A549 (cell line): ENCODE measurements at regions not wholly inside any gene's neighbourhood (a gene's known extent, or its start where the extent isn't known, plus 50 kb on each side); places are given as distances from the start of the nearest gene placed in this dataset.

Source experiments
- ATAC-seq, 2 experiments: fragments of 200-7000 bp in 1 of 2; fragments of >200 bp in 1 of 2; cut with Nextera tagmentation in 1 of 2; cut with Tn5 transposase in 1 of 2; 3 replicates each; pipeline versions ENCODE4 v1.8.0 to v1.9.1; 2018 to 2020; ENCODE audit warnings: mild to moderate bottlenecking in 1 of 2, moderate library complexity in 1 of 2
- CTCF ChIA-PET: fragments of 300-600 bp; sonication (Branson Sonifier 250); formaldehyde crosslinking; extraction: SDS; loops from one replicate; lab custom pipeline; 2021; ENCODE audit warnings: antibody characterized with exemption, inconsistent platforms; lab: Yijun Ruan, JAX
- POLR2A ChIA-PET: fragments of 350-600 bp; formaldehyde crosslinking; extraction: SDS; loops from one replicate; lab custom pipeline; 2021; ENCODE audit warnings: antibody characterized with exemption, inconsistent platforms; lab: Yijun Ruan, JAX
- DNase-seq, 2 experiments: peaks; one replicate each; pipeline versions ENCODE4 v3.0.0 to v3.0.0-alpha.2; 2011 to 2016; ENCODE audit warnings: low read depth in 1 of 2, low spot score in 1 of 2
- FAIRE-seq: peaks from 2 replicates; lab custom pipeline; 2011; peaks lifted over from hg19 to GRCh38; lab: Jason Lieb, UNC
- H3K27ac ChIP-seq, 2 experiments: fragments of >200 bp; sonication (Bioruptor Twin); formaldehyde crosslinking; 3 replicates each; pipeline ENCODE4 v1.5.1; 2016 to 2017
- H3K4me1 ChIP-seq: fragments of >200 bp; sonication (Bioruptor Twin); formaldehyde crosslinking; 3 replicates; pipeline ENCODE4 v1.6.1; 2016
- H3K4me2 ChIP-seq: fragments of >200 bp; sonication (Bioruptor Twin); formaldehyde crosslinking; 3 replicates; pipeline ENCODE4 v1.6.1; 2016
- H3K4me3 ChIP-seq: fragments of >200 bp; sonication (Bioruptor Twin); formaldehyde crosslinking; 3 replicates; pipeline ENCODE4 v1.5.1; 2016
- H3K9me3 ChIP-seq: fragments of >200 bp; sonication (Bioruptor Twin); formaldehyde crosslinking; 3 replicates; pipeline ENCODE4 v1.6.1; 2016
- EHF ChIP-seq: fragments of 250-450 bp; sonication (Bioruptor Pico); IDR thresholded peaks from 2 replicates; pipeline ENCODE4 v1.5.0; 2020; ENCODE audit warnings: mild to moderate bottlenecking
- HOXA7 ChIP-seq: fragments of 250-450 bp; sonication (Bioruptor Pico); IDR thresholded peaks from 2 replicates; pipeline ENCODE4 v1.5.0; 2020; ENCODE audit warnings: mild to moderate bottlenecking, moderate library complexity
- JUN ChIP-seq, 2 experiments: fragments of >200 bp; sonication (Bioruptor Twin); formaldehyde crosslinking; IDR thresholded peaks; 2 replicates in 1 of 2; 3 replicates in 1 of 2; pipeline ENCODE4 v1.6.1; 2016 to 2017
- PHF8 ChIP-seq: fragments of 200-600 bp; sonication (generic); IDR thresholded peaks from 2 replicates; pipeline ENCODE4 v1.6.1; 2016; ENCODE audit warnings: low read depth, mild to moderate bottlenecking, antibody characterized with exemption, moderate library complexity, borderline replicate concordance
- POLR2A ChIP-seq: IDR thresholded peaks from 2 replicates; pipeline ENCODE4 v1.6.1; 2012; ENCODE audit warnings: mild to moderate bottlenecking, low read length
- POLR2AphosphoS2 ChIP-seq: conservative IDR thresholded peaks from 2 replicates; pipeline ENCODE4 v1.6.1; 2012; ENCODE audit warnings: low read length, improper control_type of control experiment, inconsistent platforms
- RFX5 ChIP-seq: fragments of 450-650 bp; IDR thresholded peaks from 2 replicates; pipeline ENCODE4 v1.7.1; 2014; ENCODE audit warnings: antibody characterized with exemption, mild to moderate bottlenecking, moderate library complexity
- ZNF302 ChIP-seq: fragments of 250-450 bp; sonication (Bioruptor Pico); IDR thresholded peaks from 2 replicates; pipeline ENCODE4 v1.9.0; 2021; ENCODE audit warnings: inconsistent platforms, mild to moderate bottlenecking, moderate library complexity
- ZSCAN20 ChIP-seq: fragments of 250-450 bp; sonication (Bioruptor Pico); IDR thresholded peaks from 2 replicates; pipeline ENCODE4 v1.8.0; 2022; ENCODE audit warnings: mild to moderate bottlenecking, moderate library complexity
- WGBS: methylation state at CpG from one replicate; pipeline ENCODE4 v1.1.6; 2017; ENCODE audit errors: missing lambda C conversion rate; 5-methylcytosine and 5-hydroxymethylcytosine counted together
- TF ChIP-seq, protein P1 (sequence below): fragments of >200 bp; sonication (Bioruptor Twin); formaldehyde crosslinking; IDR thresholded peaks from 3 replicates; pipeline ENCODE4 v1.5.1; 2016
- TF ChIP-seq, protein P2 (sequence below): fragments of 200-600 bp; sonication (generic); IDR thresholded peaks from 2 replicates; pipeline ENCODE4 v1.6.1; 2016; ENCODE audit warnings: antibody characterized with exemption, mild to moderate bottlenecking, moderate library complexity
- TF ChIP-seq, protein P3 (sequence below): IDR thresholded peaks from 2 replicates; pipeline ENCODE4 v1.6.1; 2012
- TF ChIP-seq, protein P4 (sequence below): fragments of 250-450 bp; sonication (Bioruptor Pico); IDR thresholded peaks from 2 replicates; pipeline ENCODE4 v1.5.0; 2020; ENCODE audit warnings: low read depth, mild to moderate bottlenecking, moderate library complexity
- TF ChIP-seq, protein P5 (sequence below): fragments of >200 bp; sonication (Bioruptor Twin); formaldehyde crosslinking; IDR thresholded peaks from 3 replicates; pipeline ENCODE4 v1.6.1; 2016
- TF ChIP-seq, protein P6 (sequence below): IDR thresholded peaks from 2 replicates; pipeline ENCODE4 v1.6.1; 2012; ENCODE audit warnings: low read depth, borderline replicate concordance
- TF ChIP-seq, protein P7 (sequence below): fragments of 150-350 bp; IDR thresholded peaks from 2 replicates; pipeline ENCODE4 v1.6.1; 2014; ENCODE audit warnings: low read depth, mild to moderate bottlenecking, low read length
- TF ChIP-seq, protein P8 (sequence below): IDR thresholded peaks from 2 replicates; pipeline ENCODE4 v1.6.1; 2012

DNA sequence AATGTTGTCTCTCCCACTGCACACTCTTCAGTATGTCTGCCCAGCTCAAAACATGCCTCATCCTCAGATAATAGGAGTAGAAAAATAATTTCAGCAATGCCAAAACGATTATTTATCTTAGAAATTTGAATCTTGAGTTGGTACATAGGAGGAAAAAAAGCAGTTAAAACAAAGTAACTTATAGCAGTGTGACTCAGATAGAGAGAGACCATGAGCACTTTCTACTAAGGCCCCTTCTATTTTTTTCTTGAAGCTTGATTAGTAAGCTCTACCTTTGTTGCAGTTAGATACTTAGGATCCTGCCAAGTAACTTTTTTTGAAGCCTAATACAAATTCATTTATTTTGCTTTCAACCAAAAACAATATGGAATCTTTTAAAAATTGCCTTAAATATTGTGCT is 212.3 kb downstream of the MAD2L1 start:
- no peak overlapping the region for H3K4me2 ChIP-seq
- DNase-seq = no peak
- CTCF ChIA-PET = interaction anchor here (0.8 kb wide), 1 partner anchor 8 kb away, joined by 4 read pairs; no protein-coding TSS in a partner anchor
- H3K27ac ChIP-seq = no peak overlapping the region
- POLR2A ChIA-PET = no interaction called here
- WGBS = 3% methylated on average over 1 of the region's 1 CpG
- TF ChIP-seq, protein P1, sequence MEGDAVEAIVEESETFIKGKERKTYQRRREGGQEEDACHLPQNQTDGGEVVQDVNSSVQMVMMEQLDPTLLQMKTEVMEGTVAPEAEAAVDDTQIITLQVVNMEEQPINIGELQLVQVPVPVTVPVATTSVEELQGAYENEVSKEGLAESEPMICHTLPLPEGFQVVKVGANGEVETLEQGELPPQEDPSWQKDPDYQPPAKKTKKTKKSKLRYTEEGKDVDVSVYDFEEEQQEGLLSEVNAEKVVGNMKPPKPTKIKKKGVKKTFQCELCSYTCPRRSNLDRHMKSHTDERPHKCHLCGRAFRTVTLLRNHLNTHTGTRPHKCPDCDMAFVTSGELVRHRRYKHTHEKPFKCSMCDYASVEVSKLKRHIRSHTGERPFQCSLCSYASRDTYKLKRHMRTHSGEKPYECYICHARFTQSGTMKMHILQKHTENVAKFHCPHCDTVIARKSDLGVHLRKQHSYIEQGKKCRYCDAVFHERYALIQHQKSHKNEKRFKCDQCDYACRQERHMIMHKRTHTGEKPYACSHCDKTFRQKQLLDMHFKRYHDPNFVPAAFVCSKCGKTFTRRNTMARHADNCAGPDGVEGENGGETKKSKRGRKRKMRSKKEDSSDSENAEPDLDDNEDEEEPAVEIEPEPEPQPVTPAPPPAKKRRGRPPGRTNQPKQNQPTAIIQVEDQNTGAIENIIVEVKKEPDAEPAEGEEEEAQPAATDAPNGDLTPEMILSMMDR = no peak
- TF ChIP-seq PHF8 (no peak), ZNF302 (no peak), POLR2A (no peak), JUN (IDR thresholded peaks at IDR 0.05) (no peak), ZSCAN20 (no peak), HOXA7 (CRISPR knock-in tag) (no peak), EHF (CRISPR knock-in tag) (no peak), RFX5 (no peak), POLR2AphosphoS2 (no peak)
- TF ChIP-seq, protein P2, sequence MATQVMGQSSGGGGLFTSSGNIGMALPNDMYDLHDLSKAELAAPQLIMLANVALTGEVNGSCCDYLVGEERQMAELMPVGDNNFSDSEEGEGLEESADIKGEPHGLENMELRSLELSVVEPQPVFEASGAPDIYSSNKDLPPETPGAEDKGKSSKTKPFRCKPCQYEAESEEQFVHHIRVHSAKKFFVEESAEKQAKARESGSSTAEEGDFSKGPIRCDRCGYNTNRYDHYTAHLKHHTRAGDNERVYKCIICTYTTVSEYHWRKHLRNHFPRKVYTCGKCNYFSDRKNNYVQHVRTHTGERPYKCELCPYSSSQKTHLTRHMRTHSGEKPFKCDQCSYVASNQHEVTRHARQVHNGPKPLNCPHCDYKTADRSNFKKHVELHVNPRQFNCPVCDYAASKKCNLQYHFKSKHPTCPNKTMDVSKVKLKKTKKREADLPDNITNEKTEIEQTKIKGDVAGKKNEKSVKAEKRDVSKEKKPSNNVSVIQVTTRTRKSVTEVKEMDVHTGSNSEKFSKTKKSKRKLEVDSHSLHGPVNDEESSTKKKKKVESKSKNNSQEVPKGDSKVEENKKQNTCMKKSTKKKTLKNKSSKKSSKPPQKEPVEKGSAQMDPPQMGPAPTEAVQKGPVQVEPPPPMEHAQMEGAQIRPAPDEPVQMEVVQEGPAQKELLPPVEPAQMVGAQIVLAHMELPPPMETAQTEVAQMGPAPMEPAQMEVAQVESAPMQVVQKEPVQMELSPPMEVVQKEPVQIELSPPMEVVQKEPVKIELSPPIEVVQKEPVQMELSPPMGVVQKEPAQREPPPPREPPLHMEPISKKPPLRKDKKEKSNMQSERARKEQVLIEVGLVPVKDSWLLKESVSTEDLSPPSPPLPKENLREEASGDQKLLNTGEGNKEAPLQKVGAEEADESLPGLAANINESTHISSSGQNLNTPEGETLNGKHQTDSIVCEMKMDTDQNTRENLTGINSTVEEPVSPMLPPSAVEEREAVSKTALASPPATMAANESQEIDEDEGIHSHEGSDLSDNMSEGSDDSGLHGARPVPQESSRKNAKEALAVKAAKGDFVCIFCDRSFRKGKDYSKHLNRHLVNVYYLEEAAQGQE = no peak
- TF ChIP-seq, protein P3, sequence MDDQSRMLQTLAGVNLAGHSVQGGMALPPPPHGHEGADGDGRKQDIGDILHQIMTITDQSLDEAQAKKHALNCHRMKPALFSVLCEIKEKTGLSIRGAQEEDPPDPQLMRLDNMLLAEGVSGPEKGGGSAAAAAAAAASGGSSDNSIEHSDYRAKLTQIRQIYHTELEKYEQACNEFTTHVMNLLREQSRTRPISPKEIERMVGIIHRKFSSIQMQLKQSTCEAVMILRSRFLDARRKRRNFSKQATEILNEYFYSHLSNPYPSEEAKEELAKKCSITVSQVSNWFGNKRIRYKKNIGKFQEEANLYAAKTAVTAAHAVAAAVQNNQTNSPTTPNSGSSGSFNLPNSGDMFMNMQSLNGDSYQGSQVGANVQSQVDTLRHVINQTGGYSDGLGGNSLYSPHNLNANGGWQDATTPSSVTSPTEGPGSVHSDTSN = no peak
- TF ChIP-seq, protein P4, sequence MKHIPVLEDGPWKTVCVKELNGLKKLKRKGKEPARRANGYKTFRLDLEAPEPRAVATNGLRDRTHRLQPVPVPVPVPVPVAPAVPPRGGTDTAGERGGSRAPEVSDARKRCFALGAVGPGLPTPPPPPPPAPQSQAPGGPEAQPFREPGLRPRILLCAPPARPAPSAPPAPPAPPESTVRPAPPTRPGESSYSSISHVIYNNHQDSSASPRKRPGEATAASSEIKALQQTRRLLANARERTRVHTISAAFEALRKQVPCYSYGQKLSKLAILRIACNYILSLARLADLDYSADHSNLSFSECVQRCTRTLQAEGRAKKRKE (CRISPR knock-in tag) = no peak
- TF ChIP-seq, protein P5, sequence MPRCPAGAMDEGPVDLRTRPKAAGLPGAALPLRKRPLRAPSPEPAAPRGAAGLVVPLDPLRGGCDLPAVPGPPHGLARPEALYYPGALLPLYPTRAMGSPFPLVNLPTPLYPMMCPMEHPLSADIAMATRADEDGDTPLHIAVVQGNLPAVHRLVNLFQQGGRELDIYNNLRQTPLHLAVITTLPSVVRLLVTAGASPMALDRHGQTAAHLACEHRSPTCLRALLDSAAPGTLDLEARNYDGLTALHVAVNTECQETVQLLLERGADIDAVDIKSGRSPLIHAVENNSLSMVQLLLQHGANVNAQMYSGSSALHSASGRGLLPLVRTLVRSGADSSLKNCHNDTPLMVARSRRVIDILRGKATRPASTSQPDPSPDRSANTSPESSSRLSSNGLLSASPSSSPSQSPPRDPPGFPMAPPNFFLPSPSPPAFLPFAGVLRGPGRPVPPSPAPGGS = no peak
- TF ChIP-seq, protein P6, sequence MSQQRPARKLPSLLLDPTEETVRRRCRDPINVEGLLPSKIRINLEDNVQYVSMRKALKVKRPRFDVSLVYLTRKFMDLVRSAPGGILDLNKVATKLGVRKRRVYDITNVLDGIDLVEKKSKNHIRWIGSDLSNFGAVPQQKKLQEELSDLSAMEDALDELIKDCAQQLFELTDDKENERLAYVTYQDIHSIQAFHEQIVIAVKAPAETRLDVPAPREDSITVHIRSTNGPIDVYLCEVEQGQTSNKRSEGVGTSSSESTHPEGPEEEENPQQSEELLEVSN = no peak
- TF ChIP-seq, all 56 proteins: peak for 0
- H3K4me1 ChIP-seq = no peaks in the 10 kb centered on the region
- FAIRE-seq (no peak), ATAC-seq (no peak)
- H3K4me3 ChIP-seq = no peak overlapping the region
- no peaks in the 10 kb centered on the region for H3K9me3 ChIP-seq

DNA sequence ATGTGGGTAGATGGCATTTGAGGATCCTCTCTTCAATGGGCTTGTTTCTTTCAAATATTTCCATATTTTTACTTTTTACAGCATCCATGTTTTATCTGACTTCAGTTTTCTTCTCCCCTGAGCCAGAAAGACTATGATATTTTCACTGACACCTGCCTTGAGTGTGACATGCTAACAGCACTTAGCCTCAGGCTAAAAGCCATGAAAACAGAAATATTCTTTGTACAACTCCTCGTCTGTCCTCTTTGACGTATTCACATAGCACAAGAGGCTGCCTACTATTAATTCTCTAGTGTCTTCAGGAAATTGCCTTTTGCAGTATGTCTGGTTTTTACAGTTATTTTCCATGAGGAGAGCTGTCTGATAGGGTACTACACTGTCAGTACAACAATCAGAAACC is 215.0 kb downstream of the MAD2L1 start:
- no peaks in the 10 kb centered on the region for H3K9me3 ChIP-seq
- TF ChIP-seq, protein P7, sequence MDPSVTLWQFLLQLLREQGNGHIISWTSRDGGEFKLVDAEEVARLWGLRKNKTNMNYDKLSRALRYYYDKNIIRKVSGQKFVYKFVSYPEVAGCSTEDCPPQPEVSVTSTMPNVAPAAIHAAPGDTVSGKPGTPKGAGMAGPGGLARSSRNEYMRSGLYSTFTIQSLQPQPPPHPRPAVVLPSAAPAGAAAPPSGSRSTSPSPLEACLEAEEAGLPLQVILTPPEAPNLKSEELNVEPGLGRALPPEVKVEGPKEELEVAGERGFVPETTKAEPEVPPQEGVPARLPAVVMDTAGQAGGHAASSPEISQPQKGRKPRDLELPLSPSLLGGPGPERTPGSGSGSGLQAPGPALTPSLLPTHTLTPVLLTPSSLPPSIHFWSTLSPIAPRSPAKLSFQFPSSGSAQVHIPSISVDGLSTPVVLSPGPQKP = no peak
- TF ChIP-seq, protein P8, sequence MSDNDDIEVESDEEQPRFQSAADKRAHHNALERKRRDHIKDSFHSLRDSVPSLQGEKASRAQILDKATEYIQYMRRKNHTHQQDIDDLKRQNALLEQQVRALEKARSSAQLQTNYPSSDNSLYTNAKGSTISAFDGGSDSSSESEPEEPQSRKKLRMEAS = no peak
- TF ChIP-seq, all 56 proteins: peak for 0
- Histone ChIP-seq H3K4me3 (no peak overlapping the region), H3K4me1 (no peaks in the 10 kb centered on the region), H3K27ac (no peak overlapping the region), H3K4me2 (no peak overlapping the region)
- CTCF ChIA-PET = no interaction called here
- DNase-seq (no peak), FAIRE-seq (no peak), ATAC-seq (no peak)
- WGBS = 50% methylated on average over 2 of the region's 2 CpGs
- POLR2A ChIA-PET = no interaction called here
